RWPE2 (cell line): ENCODE measurements at regions not wholly inside any gene's neighbourhood (a gene's known extent, or its start where the extent isn't known, plus 50 kb on each side); places are given as distances from the start of the nearest gene placed in this dataset.

Experiments
- ATAC-seq: fragments of 200-7000 bp; cut with Tn5 transposase; 3 replicates; pipeline ENCODE4 v1.9.1; 2021; ENCODE audit warnings: low read depth
- DNase-seq: peaks from one replicate; pipeline ENCODE4 v3.0.0-alpha.2; 2020; ENCODE audit warnings: low spot score
- H3K27ac ChIP-seq: fragments of 450-650 bp; 2 replicates; pipeline ENCODE4 v1.5.1; 2017; ENCODE audit warnings: mild to moderate bottlenecking; ENCODE audit not compliant: poor library complexity, severe bottlenecking
- H3K27me3 ChIP-seq: fragments of 250-450 bp; sonication (Bioruptor Pico); 2 replicates; pipeline ENCODE4 v1.5.1; 2021; ENCODE audit warnings: mild to moderate bottlenecking, moderate library complexity; ENCODE audit not compliant: insufficient read depth, poor library complexity, severe bottlenecking
- H3K36me3 ChIP-seq: fragments of 250-450 bp; sonication (Bioruptor Pico); 2 replicates; pipeline ENCODE4 v1.5.1; 2020; ENCODE audit warnings: low read depth, mild to moderate bottlenecking, moderate library complexity
- H3K4me1 ChIP-seq: fragments of 250-450 bp; sonication (Bioruptor Pico); 2 replicates; pipeline ENCODE4 v1.5.1; 2021; ENCODE audit warnings: mild to moderate bottlenecking, moderate library complexity; ENCODE audit not compliant: insufficient read depth, poor library complexity, severe bottlenecking
- H3K4me3 ChIP-seq: fragments of 250-450 bp; sonication (Bioruptor Pico); 2 replicates; pipeline ENCODE4 v1.5.1; 2021; ENCODE audit warnings: mild to moderate bottlenecking, moderate library complexity; ENCODE audit not compliant: severe bottlenecking
- H3K9me3 ChIP-seq: fragments of 250-450 bp; sonication (Bioruptor Pico); 2 replicates; pipeline ENCODE4 v1.5.1; 2021; ENCODE audit warnings: mild to moderate bottlenecking, moderate library complexity; ENCODE audit not compliant: severe bottlenecking
- CTCF ChIP-seq: fragments of 450-650 bp; IDR thresholded peaks from one replicate; pipeline ENCODE4 v1.5.1; 2017; ENCODE audit warnings: mild to moderate bottlenecking, moderate library complexity; ENCODE audit not compliant: poor library complexity, severe bottlenecking

GRCh38 chr13:60214213-60215055 is 50.7 kb upstream of the DIAPH3 start:
- DNase-seq: no peak
- Histone ChIP-seq H3K9me3 (no peaks in the 10 kb centered on the region), H3K4me3 (no peak overlapping the region), H3K4me1 (no peaks in the 10 kb centered on the region), H3K27me3 (no peaks in the 10 kb centered on the region), H3K27ac (no peak overlapping the region), H3K36me3 (no peaks in the 10 kb centered on the region)
- no peak for TF ChIP-seq CTCF
- ATAC-seq: no peak

- Histone ChIP-seq H3K4me1 (no peaks in the 10 kb centered on the region), H3K9me3 (no peaks in the 10 kb centered on the region), H3K4me3 (no peak overlapping the region), H3K27ac (no peak overlapping the region), H3K27me3 (peaks cover 3% of the 10 kb centered on the region), H3K36me3 (no peaks in the 10 kb centered on the region)
- ATAC-seq (no peak), DNase-seq (no peak)
- TF ChIP-seq CTCF: no peak
These were observed 56.3 kb upstream of the DIAPH3 start for GRCh38 chr13:60220072-60220471.

GRCh38 chr13:60221581-60221980 is 57.9 kb upstream of the DIAPH3 start:
- no peak overlapping the region for H3K4me3 ChIP-seq
- ATAC-seq: no peak
- peaks cover 3% of the 10 kb centered on the region for H3K27me3 ChIP-seq
- no peak for TF ChIP-seq CTCF
- H3K27ac ChIP-seq: no peak overlapping the region
- no peak for DNase-seq
- H3K4me1 ChIP-seq: no peaks in the 10 kb centered on the region
- H3K36me3 ChIP-seq: no peaks in the 10 kb centered on the region
- no peaks in the 10 kb centered on the region for H3K9me3 ChIP-seq

DNA sequence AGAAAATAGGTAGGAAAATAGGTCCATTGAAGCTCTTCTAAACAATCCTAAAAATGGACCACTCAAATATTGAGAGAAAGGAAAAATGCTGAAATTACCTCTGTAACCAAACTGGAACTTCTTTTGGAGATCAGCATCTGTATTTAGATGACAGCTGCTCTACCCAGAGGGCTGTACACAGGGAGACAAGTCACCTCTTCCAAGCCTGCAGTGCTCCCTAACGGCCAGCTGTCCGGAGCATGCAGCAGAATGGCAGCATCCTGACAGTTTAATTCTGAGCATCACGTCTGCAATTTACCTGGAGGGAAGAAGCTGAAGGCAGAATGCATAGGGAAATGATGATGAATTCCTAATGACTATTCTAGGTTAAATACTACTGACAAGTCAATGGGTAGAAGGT is 62.8 kb upstream of the DIAPH3 start:
- Histone ChIP-seq H3K27me3 (peaks cover 7% of the 10 kb centered on the region), H3K9me3 (no peaks in the 10 kb centered on the region), H3K4me3 (no peak overlapping the region), H3K4me1 (no peaks in the 10 kb centered on the region), H3K27ac (no peak overlapping the region), H3K36me3 (no peaks in the 10 kb centered on the region)
- TF ChIP-seq CTCF: peak; percentile 35
- ATAC-seq: peak; percentile 74
- DNase-seq: no peak

DNA sequence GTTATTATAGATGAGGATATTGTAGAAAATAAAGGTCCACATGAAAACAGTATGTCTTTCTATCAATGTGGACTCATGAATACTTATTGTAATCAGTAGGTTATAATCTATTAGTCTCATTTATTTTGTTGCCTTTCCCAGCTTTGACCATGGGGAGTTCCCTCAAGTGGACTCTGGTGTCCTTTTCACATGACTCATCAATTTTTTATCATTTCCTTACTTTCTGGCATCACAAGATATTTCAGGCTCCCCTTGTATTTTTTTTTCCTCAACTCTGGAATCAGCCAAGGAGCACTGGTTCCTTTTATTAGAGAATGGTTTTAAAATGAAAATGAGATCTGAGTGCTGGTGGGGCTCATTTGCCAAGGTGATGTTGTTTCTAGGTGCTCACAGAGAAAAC is 63.4 kb upstream of the DIAPH3 start:
- no peak overlapping the region for H3K4me3 ChIP-seq
- H3K36me3 ChIP-seq: no peaks in the 10 kb centered on the region
- H3K9me3 ChIP-seq: no peaks in the 10 kb centered on the region
- ATAC-seq: no peak
- no peaks in the 10 kb centered on the region for H3K4me1 ChIP-seq
- no peak overlapping the region for H3K27ac ChIP-seq
- no peak for DNase-seq
- TF ChIP-seq CTCF: no peak
- peaks cover 6% of the 10 kb centered on the region for H3K27me3 ChIP-seq
